GM19452 (cell line): ENCODE measurements at regions not wholly inside any gene's neighbourhood (a gene's known extent, or its start where the extent isn't known, plus 50 kb on each side); places are given as distances from the start of the nearest gene placed in this dataset.
"Not testable (repeated sequence)": the region's sequence is repeated elsewhere in the genome, so short reads cannot be mapped to it uniquely, and the experiment has no call there.

Experiments used
- ATAC-seq: cut with Tn5 transposase; IDR thresholded peaks from one replicate; pipeline ENCODE4 v1.9.1; 2021; ENCODE audit not compliant: unreplicated experiment

DNA sequence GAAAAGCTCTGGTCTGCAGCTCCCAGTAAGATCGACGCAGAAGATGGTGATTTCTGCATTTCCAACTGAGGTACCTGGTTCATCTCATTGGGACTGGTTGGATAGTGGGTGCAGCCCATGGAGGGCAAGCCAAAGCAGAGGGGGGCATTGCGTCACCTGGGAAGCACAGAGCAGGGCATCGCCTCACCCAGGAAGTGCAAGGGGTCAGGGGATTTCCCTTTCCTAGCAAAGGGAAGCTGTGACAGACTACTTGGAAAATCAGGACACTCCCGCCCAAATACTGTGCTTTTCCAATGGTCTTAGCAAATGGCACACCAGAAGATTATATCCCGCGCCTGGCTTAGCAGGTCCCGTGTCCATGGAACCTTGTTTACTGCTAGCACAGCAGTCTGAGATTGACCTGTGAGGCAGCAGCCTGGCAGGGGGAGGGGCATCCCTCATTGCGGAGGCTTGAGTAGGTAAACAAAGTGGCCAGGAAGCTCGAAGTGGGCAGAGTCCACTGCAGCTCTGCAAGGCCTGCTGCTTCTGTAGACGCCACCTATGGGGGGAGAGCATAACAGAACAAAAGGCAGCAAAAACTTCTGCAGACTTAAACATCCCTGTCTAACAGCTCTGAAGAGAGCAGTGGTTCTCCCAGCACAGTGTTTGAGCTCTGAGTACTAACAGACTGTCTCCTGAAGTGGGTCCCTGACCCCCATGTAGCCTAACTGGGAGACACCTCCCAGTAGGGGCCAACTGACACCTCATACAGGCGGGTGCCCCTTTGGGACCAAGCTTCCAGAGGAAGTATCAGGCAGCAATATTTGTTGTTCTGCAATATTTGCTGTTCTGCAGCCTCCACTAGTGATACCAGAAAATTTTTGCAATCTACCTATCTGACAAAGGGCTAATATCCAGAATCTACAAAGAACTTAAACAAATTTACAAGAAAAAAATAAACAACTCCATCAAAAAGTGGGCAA is 871.7 kb downstream of the IGSF11 start:
- ATAC-seq, result not testable (repeated sequence)

GRCh38 chr3:118165413-118165812 is 869.2 kb downstream of the IGSF11 start:
- no peak for ATAC-seq

GRCh38 chr3:118167571-118167970 is 867.1 kb downstream of the IGSF11 start:
- ATAC-seq, result no peak

DNA sequence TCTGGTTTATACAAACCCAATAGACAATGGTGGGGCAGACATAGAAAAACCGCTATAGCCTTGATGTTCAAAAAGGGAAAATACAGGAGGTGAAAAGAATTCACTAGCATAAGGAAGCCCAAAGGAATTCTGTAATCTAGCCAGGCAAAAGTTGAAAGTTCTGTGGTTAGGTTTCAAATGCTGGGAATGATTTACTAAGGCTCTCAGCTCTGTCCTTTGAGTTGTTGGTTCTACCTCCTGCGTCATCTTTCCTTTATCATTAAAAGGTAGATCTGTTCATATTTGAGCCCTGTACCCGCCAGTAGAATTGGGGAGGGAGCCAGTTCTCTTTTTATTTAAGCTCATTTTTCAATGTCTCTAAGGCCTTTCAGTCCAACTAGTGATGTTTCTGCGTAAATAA is 866.5 kb downstream of the IGSF11 start:
- no peak for ATAC-seq

- no peak for ATAC-seq
Observed at GRCh38 chr3:118171236-118171852, 863.3 kb downstream of the IGSF11 start.

- no peak for ATAC-seq
Observed at GRCh38 chr3:118180853-118181252, 853.8 kb downstream of the IGSF11 start.

DNA sequence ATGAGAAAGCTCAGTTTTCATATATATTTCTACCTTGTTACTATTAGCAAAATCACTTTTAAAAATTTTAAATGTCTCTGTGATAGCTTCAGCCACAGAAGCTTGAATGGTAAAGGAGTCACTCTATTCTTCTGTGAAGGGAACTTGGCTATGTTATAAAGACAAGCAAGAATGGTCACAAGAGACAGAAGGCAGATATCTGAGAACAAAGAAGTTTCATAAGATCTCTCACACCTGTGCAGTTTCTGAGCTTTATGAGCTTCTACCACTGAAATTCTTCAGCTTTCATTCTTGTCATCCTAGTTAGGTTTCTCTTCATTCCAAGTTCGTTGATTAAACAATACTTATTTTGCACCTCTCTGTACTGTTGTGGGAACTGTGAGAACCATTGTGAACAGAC is 853.4 kb downstream of the IGSF11 start:
- no peak for ATAC-seq

- ATAC-seq, result no peak
Observed at GRCh38 chr3:118186051-118186450, 848.6 kb downstream of the IGSF11 start.

GRCh38 chr3:118187221-118187620 is 847.4 kb downstream of the IGSF11 start:
- ATAC-seq, result no peak

DNA sequence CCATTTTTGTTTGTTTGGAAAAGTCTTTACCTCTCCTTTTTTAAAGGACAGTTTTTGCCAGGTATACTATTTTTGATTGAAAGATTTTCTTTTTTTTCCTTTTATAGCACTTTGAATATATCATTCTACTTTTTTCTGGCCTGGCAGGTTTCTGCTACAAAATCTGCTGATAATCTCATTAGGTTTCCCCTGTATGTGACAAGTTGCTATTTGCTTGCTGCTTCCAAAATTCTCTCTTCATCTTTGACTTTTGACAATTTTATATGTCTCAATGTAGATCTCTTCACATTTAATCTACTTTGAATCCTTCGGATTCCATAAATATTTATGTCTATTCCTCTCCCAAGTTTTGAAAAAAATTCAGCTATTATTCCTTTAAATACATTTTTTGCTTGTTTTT is 838.5 kb downstream of the IGSF11 start:
- ATAC-seq, result no peak

- ATAC-seq, result no peak
Observed at GRCh38 chr3:118199044-118199443, 835.6 kb downstream of the IGSF11 start.

DNA sequence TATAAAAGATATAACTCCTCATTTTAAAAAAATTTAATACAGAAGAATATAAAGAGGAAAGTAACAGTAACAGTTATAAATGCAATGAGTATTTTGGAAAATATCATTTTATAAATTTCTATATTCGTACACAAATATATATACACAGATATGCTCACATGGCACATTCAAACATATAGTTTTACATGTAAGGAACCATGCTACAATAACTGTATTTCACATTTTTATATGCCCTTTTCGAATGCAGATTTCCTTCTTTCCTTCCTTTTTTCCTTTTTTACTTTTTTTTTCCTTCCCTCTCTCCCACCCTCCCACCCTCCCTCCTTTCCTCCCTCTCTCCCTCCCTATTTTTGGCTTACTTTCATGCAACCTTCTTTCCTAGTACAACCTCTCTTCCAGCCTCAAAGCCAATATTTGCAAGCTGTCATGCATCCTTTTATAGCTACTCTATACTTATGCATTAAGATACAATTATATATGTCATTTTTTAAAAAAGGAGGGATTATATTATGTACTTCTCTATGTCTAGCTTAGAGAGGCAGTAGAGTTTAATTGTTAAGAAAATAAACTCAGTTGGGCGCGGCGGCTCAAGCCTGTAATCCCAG is 830.5 kb downstream of the IGSF11 start:
- ATAC-seq, result no peak

GRCh38 chr3:118207271-118207670 is 827.4 kb downstream of the IGSF11 start:
- ATAC-seq, result no peak

GRCh38 chr3:118208642-118209041 is 826.0 kb downstream of the IGSF11 start:
- no peak for ATAC-seq

- no peak for ATAC-seq
Observed at GRCh38 chr3:118213892-118214291, 820.8 kb downstream of the IGSF11 start.

GRCh38 chr3:118226206-118226605 is 808.4 kb downstream of the IGSF11 start:
- no peak for ATAC-seq

GRCh38 chr3:118227191-118227590 is 807.5 kb downstream of the IGSF11 start:
- no peak for ATAC-seq

DNA sequence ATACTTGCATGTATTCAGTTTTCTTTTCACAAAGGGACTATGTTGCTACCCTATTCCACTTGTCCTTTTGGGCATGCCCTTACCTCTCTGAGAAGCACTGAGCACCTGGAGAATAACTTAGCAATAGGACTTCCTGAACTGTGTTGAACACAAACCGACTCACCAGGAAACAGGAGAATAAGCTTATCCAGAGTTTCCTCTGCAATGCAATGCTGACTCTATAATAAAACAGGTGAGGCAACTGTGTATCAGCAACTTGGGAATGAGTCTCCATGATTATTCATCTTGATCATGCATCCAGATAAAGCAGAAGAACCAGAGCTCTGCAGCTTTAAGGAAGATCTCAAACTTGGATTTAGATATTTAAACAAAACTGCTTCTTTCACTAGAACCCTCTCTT is 806.5 kb downstream of the IGSF11 start:
- ATAC-seq, result no peak

DNA sequence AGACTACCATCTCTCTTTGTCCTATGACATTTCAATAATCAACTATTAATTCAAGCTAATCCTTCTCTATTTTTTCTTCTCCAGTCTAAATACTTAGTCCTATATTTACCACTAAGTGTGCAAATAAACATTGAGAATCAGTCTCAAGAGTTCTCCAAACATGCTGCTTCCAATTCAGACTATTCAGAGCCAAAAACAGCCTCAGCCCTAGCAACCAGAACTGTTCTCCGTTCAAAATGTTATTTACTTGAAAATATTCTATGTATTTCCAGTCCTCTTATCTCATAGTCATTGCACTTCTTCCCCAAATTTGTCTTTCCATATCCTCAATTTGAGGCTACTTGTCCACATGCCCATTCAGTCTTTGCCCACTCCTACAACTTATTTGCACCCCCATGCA is 805.5 kb downstream of the IGSF11 start:
- no peak for ATAC-seq

- ATAC-seq, result no peak
Observed at GRCh38 chr3:118231578-118231977, 803.1 kb downstream of the IGSF11 start.

GRCh38 chr3:118239253-118239652 is 795.4 kb downstream of the IGSF11 start:
- ATAC-seq, result no peak

DNA sequence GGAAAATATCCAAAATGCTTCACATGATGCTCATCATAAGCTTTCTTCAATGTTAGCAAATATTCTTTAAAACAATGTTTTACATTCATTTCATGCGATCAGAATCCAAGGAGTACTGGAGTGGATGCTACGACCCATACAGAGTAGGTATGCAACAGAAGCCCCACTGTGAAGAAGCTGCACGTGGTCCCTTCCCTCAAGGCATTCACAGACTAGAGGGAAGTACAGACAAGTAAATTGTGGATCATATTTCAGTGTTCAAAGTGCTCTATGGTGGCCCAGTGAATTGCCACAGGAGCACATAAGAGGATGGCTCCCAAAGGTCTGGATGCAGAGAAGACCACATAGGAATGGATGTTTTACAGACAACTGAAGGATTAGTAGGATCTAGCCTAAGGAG is 789.9 kb downstream of the IGSF11 start:
- no peak for ATAC-seq
